HCT116 (cell line): ENCODE measurements at regions not wholly inside any gene's neighbourhood (a gene's known extent, or its start where the extent isn't known, plus 50 kb on each side); places are given as distances from the start of the nearest gene placed in this dataset.

ENCODE experiments used
- JUND ChIP-seq: IDR thresholded peaks from 2 replicates; pipeline ENCODE4 v1.6.1; 2012
- POLR2A ChIP-seq: IDR thresholded peaks from 2 replicates; pipeline ENCODE4 v1.7.0; 2011; ENCODE audit warnings: borderline replicate concordance; ENCODE audit not compliant: insufficient read depth, insufficient read length; ENCODE audit errors: extremely low read depth
- POLR2AphosphoS5 ChIP-seq: IDR thresholded peaks from 2 replicates; pipeline ENCODE4 v1.6.1; 2011; ENCODE audit warnings: mild to moderate bottlenecking, low read depth, low read length, moderate library complexity
- SP1 ChIP-seq: IDR thresholded peaks from 2 replicates; pipeline ENCODE4 v1.6.1; 2012; ENCODE audit warnings: low read depth
- TCF7L2 ChIP-seq: IDR thresholded peaks from 2 replicates; pipeline ENCODE4 v1.7.0; 2011; ENCODE audit warnings: borderline replicate concordance, inconsistent platforms; ENCODE audit not compliant: insufficient read depth, insufficient read length; ENCODE audit errors: extremely low read depth
- ZNF274 ChIP-seq: fragments of 200-500 bp; sonication (Bioruptor generic); IDR thresholded peaks from 2 replicates; pipeline ENCODE4 v1.6.1; 2014; ENCODE audit warnings: mild to moderate bottlenecking, low read depth, low read length, inconsistent platforms
- TF ChIP-seq, protein P1 (sequence below), 3 experiments: fragments of 200-600 bp in 1 of 3; sonication (generic) in 1 of 3; IDR thresholded peaks in 2 of 3; conservative IDR thresholded peaks in 1 of 3; 2 replicates each; pipeline ENCODE4 v1.5.1; 2012 to 2017; ENCODE audit warnings: low read depth in 2 of 3, low read length in 2 of 3, antibody characterized with exemption in 1 of 3, borderline replicate concordance in 1 of 3, control low read depth in 1 of 3, mild to moderate bottlenecking in 1 of 3, mixed read lengths in 1 of 3, mixed run types in 1 of 3, moderate library complexity in 1 of 3; ENCODE audit not compliant: insufficient read depth in 1 of 3
- TF ChIP-seq, protein P2 (sequence below): IDR thresholded peaks from 2 replicates; pipeline ENCODE4 v1.6.1; 2012

DNA sequence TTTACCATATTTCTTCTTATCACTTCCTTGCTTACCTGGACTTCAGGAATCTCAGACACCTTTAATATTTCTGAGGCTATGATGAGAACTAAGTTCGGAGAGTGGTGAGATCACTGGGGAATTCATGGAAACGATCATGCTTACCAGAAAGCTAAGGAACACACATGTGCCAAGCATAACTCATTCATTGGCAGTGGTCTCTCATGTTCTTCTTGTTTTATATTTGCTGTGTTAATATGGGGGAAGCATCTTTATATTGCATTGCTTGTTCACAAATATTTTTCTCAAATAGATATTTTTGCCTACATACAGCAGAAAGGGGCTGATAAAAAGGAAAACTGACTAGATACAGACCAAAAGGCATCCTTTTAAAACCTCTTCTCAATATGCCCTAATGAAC, 55.8 kb downstream of the COL6A6 start:
- TF ChIP-seq, protein P1, sequence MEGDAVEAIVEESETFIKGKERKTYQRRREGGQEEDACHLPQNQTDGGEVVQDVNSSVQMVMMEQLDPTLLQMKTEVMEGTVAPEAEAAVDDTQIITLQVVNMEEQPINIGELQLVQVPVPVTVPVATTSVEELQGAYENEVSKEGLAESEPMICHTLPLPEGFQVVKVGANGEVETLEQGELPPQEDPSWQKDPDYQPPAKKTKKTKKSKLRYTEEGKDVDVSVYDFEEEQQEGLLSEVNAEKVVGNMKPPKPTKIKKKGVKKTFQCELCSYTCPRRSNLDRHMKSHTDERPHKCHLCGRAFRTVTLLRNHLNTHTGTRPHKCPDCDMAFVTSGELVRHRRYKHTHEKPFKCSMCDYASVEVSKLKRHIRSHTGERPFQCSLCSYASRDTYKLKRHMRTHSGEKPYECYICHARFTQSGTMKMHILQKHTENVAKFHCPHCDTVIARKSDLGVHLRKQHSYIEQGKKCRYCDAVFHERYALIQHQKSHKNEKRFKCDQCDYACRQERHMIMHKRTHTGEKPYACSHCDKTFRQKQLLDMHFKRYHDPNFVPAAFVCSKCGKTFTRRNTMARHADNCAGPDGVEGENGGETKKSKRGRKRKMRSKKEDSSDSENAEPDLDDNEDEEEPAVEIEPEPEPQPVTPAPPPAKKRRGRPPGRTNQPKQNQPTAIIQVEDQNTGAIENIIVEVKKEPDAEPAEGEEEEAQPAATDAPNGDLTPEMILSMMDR (IDR thresholded peaks at IDR 0.05 in 2 of 3, conservative IDR thresholded peaks at IDR 0.05 in 1 of 3; ENCODE audit: borderline replicate concordance in 1 of 3, insufficient read depth in 1 of 3, low read depth in 2 of 3, low read length in 2 of 3), result no peak
- TF ChIP-seq ZNF274 (no peak), POLR2A (no peak), POLR2AphosphoS5 (no peak), SP1 (no peak), TCF7L2 (no peak), JUND (no peak)
- TF ChIP-seq, protein P2, sequence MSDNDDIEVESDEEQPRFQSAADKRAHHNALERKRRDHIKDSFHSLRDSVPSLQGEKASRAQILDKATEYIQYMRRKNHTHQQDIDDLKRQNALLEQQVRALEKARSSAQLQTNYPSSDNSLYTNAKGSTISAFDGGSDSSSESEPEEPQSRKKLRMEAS, result no peak
